HG03139 (cell line): ENCODE measurements at regions not wholly inside any gene's neighbourhood (a gene's known extent, or its start where the extent isn't known, plus 50 kb on each side); places are given as distances from the start of the nearest gene placed in this dataset.
"Not testable (repeated sequence)": the region's sequence is repeated elsewhere in the genome, so short reads cannot be mapped to it uniquely, and the experiment has no call there.

Source experiments
- ATAC-seq: cut with Tn5 transposase; IDR thresholded peaks from one replicate; pipeline ENCODE4 v1.9.1; 2021; ENCODE audit not compliant: unreplicated experiment

DNA sequence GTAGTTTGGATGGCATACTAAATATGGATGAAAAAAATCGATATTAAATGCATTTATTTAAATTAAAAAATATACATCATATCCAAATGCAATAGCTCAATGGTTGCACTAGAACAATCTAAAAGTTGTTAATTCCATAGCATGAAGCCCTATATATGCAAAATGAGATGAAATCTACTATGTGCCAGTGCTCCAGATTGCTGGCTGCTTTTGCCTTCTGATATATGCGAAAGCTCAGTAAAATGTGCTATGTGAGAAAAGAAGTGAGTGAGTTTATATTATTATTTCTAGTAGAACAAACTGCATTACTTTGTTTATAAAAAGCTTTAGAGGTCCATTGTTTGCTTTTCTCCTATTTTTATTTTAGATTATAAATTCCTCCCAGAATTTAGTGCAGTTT, 186.7 kb downstream of the MAT2B start:
- ATAC-seq: no peak

- ATAC-seq: peak; percentile 97
Observed at GRCh38 chr5:163695830-163696578, 190.6 kb downstream of the MAT2B start.

- no peak for ATAC-seq
Observed at GRCh38 chr5:163696579-163696887, 191.1 kb downstream of the MAT2B start.

GRCh38 chr5:163706053-163706771, 200.8 kb downstream of the MAT2B start:
- ATAC-seq: no peak

GRCh38 chr5:163712011-163712410, 206.6 kb downstream of the MAT2B start:
- ATAC-seq: no peak

- no peak for ATAC-seq
Observed at GRCh38 chr5:163718272-163718671, 212.9 kb downstream of the MAT2B start.

DNA sequence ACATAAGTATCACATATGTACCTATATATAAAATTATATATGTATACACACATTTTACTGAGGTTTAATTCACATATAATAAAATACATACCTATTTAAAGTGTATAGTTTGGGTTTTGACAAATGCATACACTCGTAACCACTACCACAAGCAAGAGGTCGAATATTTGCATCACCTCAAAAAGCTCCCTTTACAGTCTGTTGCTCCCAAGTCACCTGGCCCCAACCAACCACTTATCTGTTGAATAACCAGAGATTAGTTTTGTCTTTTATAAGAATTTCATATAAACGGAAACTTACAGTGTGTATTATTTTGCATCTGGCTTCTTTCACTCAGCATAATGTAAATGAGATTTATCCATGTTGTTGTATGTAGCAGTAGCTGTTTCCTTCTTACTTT, 218.9 kb downstream of the MAT2B start:
- ATAC-seq: no peak

- peak; percentile 81 for ATAC-seq
Observed at GRCh38 chr5:163727028-163727427, 221.6 kb downstream of the MAT2B start.

- no peak for ATAC-seq
Observed at GRCh38 chr5:163730206-163730756, 224.9 kb downstream of the MAT2B start.

DNA sequence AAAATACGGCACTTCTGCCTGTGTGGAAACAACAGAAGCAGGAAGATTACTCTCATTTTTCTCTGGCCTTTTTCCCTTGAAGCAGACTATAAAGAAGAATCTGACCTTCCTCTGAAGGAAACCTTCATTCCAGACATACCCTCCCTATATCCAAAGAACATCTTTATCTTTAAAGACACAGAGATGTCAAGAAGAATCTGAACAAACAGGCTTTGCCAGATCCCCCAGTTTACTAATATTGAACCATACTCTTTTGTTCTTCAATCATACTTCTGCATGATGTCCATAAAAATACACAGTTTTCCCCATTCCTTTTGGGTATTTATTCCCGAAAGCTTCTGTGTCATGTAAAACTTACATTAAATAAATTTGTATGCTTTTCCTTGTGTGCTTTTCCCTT, 225.8 kb downstream of the MAT2B start:
- no peak for ATAC-seq

GRCh38 chr5:163735069-163735468, 229.7 kb downstream of the MAT2B start:
- ATAC-seq: no peak

GRCh38 chr5:163747586-163747985, 242.2 kb downstream of the MAT2B start:
- ATAC-seq: no peak

GRCh38 chr5:163748934-163749333, 243.5 kb downstream of the MAT2B start:
- no peak for ATAC-seq

GRCh38 chr5:163750415-163750814, 245.0 kb downstream of the MAT2B start:
- not testable (repeated sequence) for ATAC-seq

- ATAC-seq: no peak
Observed at GRCh38 chr5:163755505-163755904, 250.1 kb downstream of the MAT2B start.

GRCh38 chr5:163756170-163756569, 250.8 kb downstream of the MAT2B start:
- no peak for ATAC-seq

GRCh38 chr5:163757344-163757743, 251.9 kb downstream of the MAT2B start:
- no peak for ATAC-seq

DNA sequence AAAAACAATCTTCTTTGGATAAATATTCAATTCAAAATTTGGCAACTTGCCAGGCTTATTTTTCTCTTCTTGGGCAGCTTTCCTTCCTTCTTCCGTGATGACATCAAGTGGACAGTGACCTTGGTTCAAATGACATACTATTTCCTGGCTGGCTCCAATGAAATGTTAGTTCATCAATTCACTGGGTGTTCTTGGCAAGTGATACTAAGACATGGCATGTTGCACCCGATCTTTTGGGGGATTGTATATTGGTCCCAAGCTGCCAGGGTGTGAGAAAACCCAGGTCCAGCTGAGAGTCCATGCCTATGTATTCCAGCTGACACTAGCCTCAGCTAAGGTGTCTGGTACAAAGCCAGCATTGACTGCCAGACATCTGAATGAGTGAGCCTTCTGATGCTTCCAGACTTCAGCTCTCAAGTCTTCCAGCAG, 252.9 kb downstream of the MAT2B start:
- no peak for ATAC-seq

GRCh38 chr5:163759000-163759704, 253.7 kb downstream of the MAT2B start:
- no peak for ATAC-seq

GRCh38 chr5:163760498-163760897, 255.1 kb downstream of the MAT2B start:
- ATAC-seq: no peak

DNA sequence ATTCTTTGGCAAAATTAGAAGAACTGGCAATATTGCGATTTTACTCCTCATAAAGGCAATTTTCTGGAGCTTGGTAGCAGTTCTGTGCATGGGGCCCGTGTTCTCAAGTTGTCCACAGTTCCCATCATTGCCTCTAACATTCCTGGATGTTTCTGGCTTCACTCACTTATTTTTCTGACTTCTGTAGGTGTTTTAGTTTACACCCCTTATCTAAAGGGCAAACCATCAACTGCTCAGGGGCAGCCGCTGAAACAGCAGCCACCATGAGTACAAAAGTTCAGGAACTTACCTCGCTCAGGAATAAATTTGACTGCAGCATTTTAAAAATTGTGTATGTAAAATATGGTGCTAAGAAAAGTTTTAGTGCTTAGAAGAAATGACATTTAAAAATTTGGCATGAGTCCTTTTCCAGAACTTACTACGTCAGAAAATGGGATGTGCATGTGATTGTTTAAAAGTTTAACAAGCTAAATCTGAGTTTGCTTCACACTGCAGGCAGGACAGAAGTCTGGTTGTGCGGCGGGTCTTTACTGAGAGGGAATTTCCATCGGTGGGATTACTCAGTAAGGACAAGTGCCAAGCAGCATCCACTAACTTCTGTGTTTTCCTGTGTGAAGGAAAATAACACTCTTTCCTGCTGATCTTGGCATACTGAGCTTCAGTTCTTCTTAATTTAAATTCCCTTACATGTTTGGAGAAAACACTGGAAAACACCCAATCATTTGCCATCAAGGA, 261.7 kb downstream of the MAT2B start:
- no peak for ATAC-seq
